KMS-11 (cell line): ENCODE measurements at regions not wholly inside any gene's neighbourhood (a gene's known extent, or its start where the extent isn't known, plus 50 kb on each side); places are given as distances from the start of the nearest gene placed in this dataset.

ENCODE experiments used
- H2AFZ ChIP-seq: fragments of 200-600 bp; sonication (generic); 2 replicates; pipeline ENCODE4 v1.6.1; 2016; ENCODE audit warnings: antibody characterized with exemption, mixed run types, low read depth
- H3K27ac ChIP-seq: fragments of 200-600 bp; sonication (generic); 2 replicates; pipeline ENCODE4 v1.6.1; 2016; ENCODE audit warnings: mild to moderate bottlenecking, mixed run types
- H3K27me3 ChIP-seq: fragments of 200-600 bp; sonication (generic); 2 replicates; pipeline ENCODE4 v1.6.1; 2017; ENCODE audit warnings: mild to moderate bottlenecking, low read depth, mixed run types, moderate library complexity; ENCODE audit not compliant: insufficient read depth
- H3K36me3 ChIP-seq: fragments of 200-600 bp; sonication (generic); 2 replicates; pipeline ENCODE4 v1.6.1; 2017; ENCODE audit warnings: mild to moderate bottlenecking, mixed run types; ENCODE audit not compliant: insufficient read depth
- H3K4me1 ChIP-seq: fragments of 200-600 bp; sonication (generic); 2 replicates; pipeline ENCODE4 v1.6.1; 2016; ENCODE audit warnings: mild to moderate bottlenecking, low read depth, mixed run types; ENCODE audit not compliant: poor library complexity, severe bottlenecking
- H3K4me2 ChIP-seq: fragments of 200-600 bp; sonication (generic); 2 replicates; pipeline ENCODE4 v1.7.0; 2016; ENCODE audit warnings: mild to moderate bottlenecking, mixed run types
- H3K4me3 ChIP-seq: fragments of 200-600 bp; sonication (generic); IDR thresholded peaks from 2 replicates; pipeline ENCODE4 v1.6.1; 2017; ENCODE audit warnings: low read depth, low read length, mixed read lengths; ENCODE audit not compliant: insufficient read depth
- H3K79me2 ChIP-seq: fragments of 200-600 bp; sonication (generic); 2 replicates; pipeline ENCODE4 v1.6.1; 2016; ENCODE audit warnings: low read depth, mixed run types; ENCODE audit not compliant: insufficient read depth
- H3K9ac ChIP-seq: fragments of 200-600 bp; sonication (generic); 2 replicates; pipeline ENCODE4 v1.6.1; 2016; ENCODE audit warnings: mild to moderate bottlenecking, mixed run types
- H4K20me1 ChIP-seq: fragments of 200-600 bp; sonication (generic); 2 replicates; pipeline ENCODE4 v1.6.1; 2016; ENCODE audit warnings: mild to moderate bottlenecking, mixed run types; ENCODE audit not compliant: insufficient read depth
- CTCF ChIP-seq: fragments of 200-600 bp; sonication (generic); conservative IDR thresholded peaks from 2 replicates; pipeline ENCODE4 v1.6.1; 2017; ENCODE audit warnings: low read depth, mild to moderate bottlenecking, antibody characterized with exemption, low read length, moderate library complexity, mixed read lengths

GRCh38 chr6:1257778-1258177 lies 54.1 kb upstream of the FOXQ1 start:
- H3K4me1 ChIP-seq, result peaks cover 7% of the 10 kb centered on the region
- H3K4me3 ChIP-seq, result no peak overlapping the region
- H3K27ac ChIP-seq, result no peak overlapping the region
- no peak overlapping the region for H3K4me2 ChIP-seq
- H3K79me2 ChIP-seq, result no peaks in the 10 kb centered on the region
- TF ChIP-seq CTCF, result no peak
- H2AFZ ChIP-seq, result no peak overlapping the region
- H3K36me3 ChIP-seq, result no peaks in the 10 kb centered on the region
- H3K27me3 ChIP-seq, result no peaks in the 10 kb centered on the region
- no peaks in the 10 kb centered on the region for H4K20me1 ChIP-seq
- H3K9ac ChIP-seq, result no peak overlapping the region

GRCh38 chr6:1256435-1257008 lies 55.4 kb upstream of the FOXQ1 start:
- Histone ChIP-seq H2AFZ (no peak overlapping the region), H3K27ac (no peak overlapping the region), H3K36me3 (no peaks in the 10 kb centered on the region), H3K4me2 (no peak overlapping the region), H3K27me3 (no peaks in the 10 kb centered on the region), H4K20me1 (no peaks in the 10 kb centered on the region), H3K79me2 (no peaks in the 10 kb centered on the region), H3K9ac (no peak overlapping the region), H3K4me1 (peaks cover 7% of the 10 kb centered on the region), H3K4me3 (no peak overlapping the region)
- no peak for TF ChIP-seq CTCF

GRCh38 chr6:1255636-1256365 lies 56.1 kb upstream of the FOXQ1 start:
- Histone ChIP-seq H3K4me2 (no peak overlapping the region), H3K4me3 (no peak overlapping the region), H4K20me1 (no peaks in the 10 kb centered on the region), H3K27me3 (no peaks in the 10 kb centered on the region), H3K27ac (no peak overlapping the region), H3K36me3 (no peaks in the 10 kb centered on the region), H2AFZ (no peak overlapping the region), H3K9ac (no peak overlapping the region), H3K79me2 (no peaks in the 10 kb centered on the region), H3K4me1 (peaks cover 7% of the 10 kb centered on the region)
- no peak for TF ChIP-seq CTCF

- Histone ChIP-seq H3K4me1 (peaks cover 7% of the 10 kb centered on the region), H4K20me1 (no peaks in the 10 kb centered on the region), H2AFZ (no peak overlapping the region), H3K79me2 (no peaks in the 10 kb centered on the region), H3K4me2 (no peak overlapping the region), H3K36me3 (no peaks in the 10 kb centered on the region), H3K27me3 (no peaks in the 10 kb centered on the region), H3K27ac (no peak overlapping the region), H3K4me3 (no peak overlapping the region), H3K9ac (no peak overlapping the region)
- no peak for TF ChIP-seq CTCF
These were observed 57.6 kb upstream of the FOXQ1 start for GRCh38 chr6:1254326-1254725.
